ENCODE measurements at regions not wholly inside any gene's neighbourhood (a gene's known extent, or its start where the extent isn't known, plus 50 kb on each side); places are given as distances from the start of the nearest gene placed in this dataset.
A peak's percentile ranks its signal among the peaks of the same experiment; 100 is the strongest.

- Histone ChIP-seq H3K27me3 (no peaks in the 10 kb centered on the region), H3K4me1 (no peaks in the 10 kb centered on the region), H3K36me3 (no peaks in the 10 kb centered on the region), H3K4me3 (no peak overlapping the region), H3K27ac (no peak overlapping the region), H3K9me3 (no peaks in the 10 kb centered on the region)
- TF ChIP-seq POLR2A (IDR thresholded peaks at IDR 0.05) = no peak
- intact Hi-C loops (cut with DNase I) = no loop called here
- ATAC-seq = peak in 3 of 4 donors; percentile 49 to 62 (median 61)
- WGBS (ENCODE audit: insufficient coverage, low coverage, low lambda C conversion rate, missing lambda C conversion rate) = 0% methylated on average over 1 of the region's 6 CpGs
- DNase-seq = no peak
Measured at GRCh38 chr2:104904889-104905288, 51.0 kb downstream of the POU3F3 start.

- Histone ChIP-seq H3K36me3 (no peaks in the 10 kb centered on the region), H3K27me3 (no peaks in the 10 kb centered on the region), H3K4me1 (no peaks in the 10 kb centered on the region), H3K9me3 (no peaks in the 10 kb centered on the region), H3K27ac (no peak overlapping the region), H3K4me3 (no peak overlapping the region)
- ATAC-seq (no peak), DNase-seq (no peak)
- TF ChIP-seq CTCF (IDR thresholded peaks at IDR 0.05) (no peak), POLR2A (IDR thresholded peaks at IDR 0.05) (no peak)
- intact Hi-C loops (cut with DNase I) = no loop called here
- 83% methylated on average over 1 of the region's 5 CpGs for WGBS (ENCODE audit: insufficient coverage, low coverage, low lambda C conversion rate, missing lambda C conversion rate)
Measured at GRCh38 chr2:104909317-104909716, 55.4 kb downstream of the POU3F3 start.

GRCh38 chr2:104914509-104914908 lies 60.6 kb downstream of the POU3F3 start:
- H3K9me3 ChIP-seq = no peaks in the 10 kb centered on the region
- ATAC-seq (no peak), DNase-seq (no peak)
- TF ChIP-seq POLR2A (IDR thresholded peaks at IDR 0.05) (no peak), CTCF (IDR thresholded peaks at IDR 0.05) (no peak)
- intact Hi-C loops (cut with DNase I) = no loop called here
- no peaks in the 10 kb centered on the region for H3K27me3 ChIP-seq
- no peak overlapping the region for H3K4me3 ChIP-seq
- WGBS (ENCODE audit: insufficient coverage, low coverage, low lambda C conversion rate, missing lambda C conversion rate) = 48% methylated on average over 6 of the region's 6 CpGs
- H3K36me3 ChIP-seq = no peaks in the 10 kb centered on the region
- no peak overlapping the region for H3K27ac ChIP-seq
- H3K4me1 ChIP-seq = no peaks in the 10 kb centered on the region

DNA sequence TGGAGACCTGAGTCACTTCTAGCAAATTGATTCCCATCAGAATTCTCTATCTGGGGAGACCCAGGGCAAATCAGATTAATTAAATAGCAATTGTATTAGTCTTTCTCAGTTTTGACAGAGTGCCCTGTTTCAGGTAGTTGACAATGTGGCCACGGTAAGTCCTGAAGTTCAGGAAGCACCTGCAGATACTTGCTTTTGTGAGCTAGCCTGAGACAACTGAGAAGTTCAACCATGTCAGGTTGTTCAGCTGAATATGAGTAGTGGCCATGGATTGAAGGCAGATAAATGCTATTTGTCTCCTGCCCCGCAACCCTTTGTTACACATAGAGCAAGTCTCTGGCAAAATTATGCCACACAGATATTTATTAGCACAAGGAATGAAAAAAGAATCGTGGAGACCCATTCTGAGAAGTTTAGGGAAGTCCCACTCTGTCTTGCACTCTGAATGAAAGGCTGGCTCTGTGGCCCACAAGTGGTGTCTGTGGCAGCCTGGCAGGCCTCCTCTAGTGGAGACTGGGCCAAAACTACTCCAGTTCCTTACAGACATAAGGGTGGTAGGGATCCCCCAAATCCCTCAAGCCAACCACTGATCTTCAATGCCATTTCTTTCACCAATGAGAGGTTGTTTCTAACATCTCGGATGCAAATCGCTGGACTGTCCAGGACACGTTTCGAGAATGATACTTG lies 61.3 kb downstream of the POU3F3 start:
- 60% methylated on average over 5 of the region's 7 CpGs for WGBS (ENCODE audit: insufficient coverage, low coverage, low lambda C conversion rate, missing lambda C conversion rate)
- intact Hi-C loops (cut with DNase I) = no loop called here
- ATAC-seq = no peak

More for the DNA sequence above, 61.3 kb downstream of the POU3F3 start:
- Histone ChIP-seq H3K4me3 (no peak overlapping the region), H3K4me1 (no peaks in the 10 kb centered on the region), H3K36me3 (no peaks in the 10 kb centered on the region), H3K9me3 (no peaks in the 10 kb centered on the region), H3K27ac (no peak overlapping the region), H3K27me3 (no peaks in the 10 kb centered on the region)
- DNase-seq = no peak
- no peak for TF ChIP-seq CTCF (IDR thresholded peaks at IDR 0.05)
- TF ChIP-seq POLR2A (IDR thresholded peaks at IDR 0.05) = no peak

Data from right lobe of liver (tissue), 6 donors.